ENCODE measurements at regions not wholly inside any gene's neighbourhood (a gene's known extent, or its start where the extent isn't known, plus 50 kb on each side); places are given as distances from the start of the nearest gene placed in this dataset.

DNA sequence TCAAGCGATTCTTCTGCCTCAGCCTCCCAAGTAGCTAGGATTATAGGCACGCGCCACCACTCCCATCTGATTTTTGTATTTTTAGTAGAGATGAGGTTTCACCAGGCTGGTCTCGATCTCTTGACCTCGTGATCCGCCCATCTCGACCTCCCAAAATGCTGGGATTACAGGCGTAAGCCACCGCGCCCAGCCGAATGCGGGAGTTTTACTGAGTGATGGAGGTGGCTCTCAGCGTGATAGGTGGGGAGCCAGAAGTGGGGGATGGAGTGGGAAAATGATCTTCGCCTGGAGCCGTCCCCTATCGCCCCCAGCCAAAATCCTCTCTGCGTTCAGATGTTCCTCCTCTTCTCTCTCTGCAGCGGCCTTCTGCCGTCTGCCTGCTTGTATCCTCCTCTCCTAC lies 348.4 kb upstream of the NPSR1 start:
- TF ChIP-seq, protein P1, sequence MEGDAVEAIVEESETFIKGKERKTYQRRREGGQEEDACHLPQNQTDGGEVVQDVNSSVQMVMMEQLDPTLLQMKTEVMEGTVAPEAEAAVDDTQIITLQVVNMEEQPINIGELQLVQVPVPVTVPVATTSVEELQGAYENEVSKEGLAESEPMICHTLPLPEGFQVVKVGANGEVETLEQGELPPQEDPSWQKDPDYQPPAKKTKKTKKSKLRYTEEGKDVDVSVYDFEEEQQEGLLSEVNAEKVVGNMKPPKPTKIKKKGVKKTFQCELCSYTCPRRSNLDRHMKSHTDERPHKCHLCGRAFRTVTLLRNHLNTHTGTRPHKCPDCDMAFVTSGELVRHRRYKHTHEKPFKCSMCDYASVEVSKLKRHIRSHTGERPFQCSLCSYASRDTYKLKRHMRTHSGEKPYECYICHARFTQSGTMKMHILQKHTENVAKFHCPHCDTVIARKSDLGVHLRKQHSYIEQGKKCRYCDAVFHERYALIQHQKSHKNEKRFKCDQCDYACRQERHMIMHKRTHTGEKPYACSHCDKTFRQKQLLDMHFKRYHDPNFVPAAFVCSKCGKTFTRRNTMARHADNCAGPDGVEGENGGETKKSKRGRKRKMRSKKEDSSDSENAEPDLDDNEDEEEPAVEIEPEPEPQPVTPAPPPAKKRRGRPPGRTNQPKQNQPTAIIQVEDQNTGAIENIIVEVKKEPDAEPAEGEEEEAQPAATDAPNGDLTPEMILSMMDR (IDR thresholded peaks at IDR 0.05), result no peak
- no peak for TF ChIP-seq POLR2A (IDR thresholded peaks at IDR 0.05)
- TF ChIP-seq POLR2AphosphoS5 (IDR thresholded peaks at IDR 0.05), result no peak

Data from prostate gland (tissue), 2 donors.